Ishikawa (cell line): ENCODE measurements at regions not wholly inside any gene's neighbourhood (a gene's known extent, or its start where the extent isn't known, plus 50 kb on each side); places are given as distances from the start of the nearest gene placed in this dataset.

Experiments used
- CEBPB ChIP-seq: IDR thresholded peaks from 2 replicates; pipeline ENCODE4 v1.6.1; 2012
- CREB1 ChIP-seq: IDR thresholded peaks from 2 replicates; pipeline ENCODE4 v1.6.1; 2012; ENCODE audit warnings: low read depth
- EGR1 ChIP-seq: IDR thresholded peaks from 2 replicates; pipeline ENCODE4 v1.6.1; 2012
- EP300 ChIP-seq: IDR thresholded peaks from 2 replicates; pipeline ENCODE4 v1.6.1; 2012; ENCODE audit warnings: borderline replicate concordance
- FOXM1 ChIP-seq: IDR thresholded peaks from 2 replicates; pipeline ENCODE4 v1.6.1; 2012; ENCODE audit warnings: low read depth, borderline replicate concordance
- NFIC ChIP-seq: IDR thresholded peaks from 2 replicates; pipeline ENCODE4 v1.6.1; 2012
- RAD21 ChIP-seq: IDR thresholded peaks from 2 replicates; pipeline ENCODE4 v1.6.1; 2012; ENCODE audit warnings: low read depth
- TAF1 ChIP-seq: IDR thresholded peaks from 2 replicates; pipeline ENCODE4 v1.6.1; 2012; ENCODE audit warnings: low read depth, mild to moderate bottlenecking
- TCF12 ChIP-seq: IDR thresholded peaks from 2 replicates; pipeline ENCODE4 v1.6.1; 2012; ENCODE audit warnings: low read depth
- TEAD4 ChIP-seq: IDR thresholded peaks from 2 replicates; pipeline ENCODE4 v1.6.1; 2012
- USF1 ChIP-seq: IDR thresholded peaks from 2 replicates; pipeline ENCODE4 v1.6.1; 2012
- YY1 ChIP-seq: IDR thresholded peaks from 2 replicates; pipeline ENCODE4 v1.6.1; 2012; ENCODE audit warnings: low read depth
- ZBTB7A ChIP-seq: IDR thresholded peaks from 2 replicates; pipeline ENCODE4 v1.6.1; 2012; ENCODE audit warnings: low read depth
- TF ChIP-seq, protein P1 (sequence below): IDR thresholded peaks from 2 replicates; pipeline ENCODE4 v1.6.1; 2012; ENCODE audit warnings: low read depth, mild to moderate bottlenecking
- TF ChIP-seq, protein P2 (sequence below): IDR thresholded peaks from 2 replicates; pipeline ENCODE4 v1.6.1; 2012

DNA sequence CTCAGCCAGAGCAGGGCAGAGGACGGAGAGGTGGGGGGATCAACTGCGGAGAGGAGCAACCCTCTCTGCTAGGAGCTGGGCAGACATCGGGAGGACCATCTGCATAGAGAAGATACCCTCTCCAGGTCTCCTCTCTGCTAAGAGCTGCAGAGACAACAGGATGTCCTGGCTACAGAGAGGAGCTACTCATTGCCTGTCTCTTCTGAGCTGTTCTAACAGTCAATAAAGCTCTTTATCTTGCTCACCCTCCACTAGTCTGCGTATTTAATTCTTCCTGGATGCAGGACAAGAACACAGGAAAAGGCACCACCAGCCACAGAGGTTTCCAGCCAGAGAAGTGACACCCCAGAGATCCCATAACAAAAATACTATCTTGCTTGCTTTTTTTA, 871.1 kb upstream of the GJE1 start:
- no peak for TF ChIP-seq RAD21
- no peak for TF ChIP-seq YY1
- no peak for TF ChIP-seq ZBTB7A
- TF ChIP-seq, protein P1, sequence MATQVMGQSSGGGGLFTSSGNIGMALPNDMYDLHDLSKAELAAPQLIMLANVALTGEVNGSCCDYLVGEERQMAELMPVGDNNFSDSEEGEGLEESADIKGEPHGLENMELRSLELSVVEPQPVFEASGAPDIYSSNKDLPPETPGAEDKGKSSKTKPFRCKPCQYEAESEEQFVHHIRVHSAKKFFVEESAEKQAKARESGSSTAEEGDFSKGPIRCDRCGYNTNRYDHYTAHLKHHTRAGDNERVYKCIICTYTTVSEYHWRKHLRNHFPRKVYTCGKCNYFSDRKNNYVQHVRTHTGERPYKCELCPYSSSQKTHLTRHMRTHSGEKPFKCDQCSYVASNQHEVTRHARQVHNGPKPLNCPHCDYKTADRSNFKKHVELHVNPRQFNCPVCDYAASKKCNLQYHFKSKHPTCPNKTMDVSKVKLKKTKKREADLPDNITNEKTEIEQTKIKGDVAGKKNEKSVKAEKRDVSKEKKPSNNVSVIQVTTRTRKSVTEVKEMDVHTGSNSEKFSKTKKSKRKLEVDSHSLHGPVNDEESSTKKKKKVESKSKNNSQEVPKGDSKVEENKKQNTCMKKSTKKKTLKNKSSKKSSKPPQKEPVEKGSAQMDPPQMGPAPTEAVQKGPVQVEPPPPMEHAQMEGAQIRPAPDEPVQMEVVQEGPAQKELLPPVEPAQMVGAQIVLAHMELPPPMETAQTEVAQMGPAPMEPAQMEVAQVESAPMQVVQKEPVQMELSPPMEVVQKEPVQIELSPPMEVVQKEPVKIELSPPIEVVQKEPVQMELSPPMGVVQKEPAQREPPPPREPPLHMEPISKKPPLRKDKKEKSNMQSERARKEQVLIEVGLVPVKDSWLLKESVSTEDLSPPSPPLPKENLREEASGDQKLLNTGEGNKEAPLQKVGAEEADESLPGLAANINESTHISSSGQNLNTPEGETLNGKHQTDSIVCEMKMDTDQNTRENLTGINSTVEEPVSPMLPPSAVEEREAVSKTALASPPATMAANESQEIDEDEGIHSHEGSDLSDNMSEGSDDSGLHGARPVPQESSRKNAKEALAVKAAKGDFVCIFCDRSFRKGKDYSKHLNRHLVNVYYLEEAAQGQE, result no peak
- no peak for TF ChIP-seq EGR1
- TF ChIP-seq NFIC, result no peak
- TF ChIP-seq TEAD4, result no peak
- TF ChIP-seq USF1, result no peak
- no peak for TF ChIP-seq EP300
- no peak for TF ChIP-seq CREB1
- TF ChIP-seq, protein P2, sequence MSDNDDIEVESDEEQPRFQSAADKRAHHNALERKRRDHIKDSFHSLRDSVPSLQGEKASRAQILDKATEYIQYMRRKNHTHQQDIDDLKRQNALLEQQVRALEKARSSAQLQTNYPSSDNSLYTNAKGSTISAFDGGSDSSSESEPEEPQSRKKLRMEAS, result no peak
- TF ChIP-seq TAF1, result no peak
- TF ChIP-seq FOXM1, result no peak
- TF ChIP-seq TCF12, result no peak
- no peak for TF ChIP-seq CEBPB

- TF ChIP-seq, protein P2, result no peak
- no peak for TF ChIP-seq YY1
- TF ChIP-seq TEAD4, result no peak
- no peak for TF ChIP-seq USF1
- TF ChIP-seq CEBPB, result no peak
- TF ChIP-seq EGR1, result no peak
- TF ChIP-seq TCF12, result no peak
- TF ChIP-seq, protein P1, result no peak
- TF ChIP-seq TAF1, result no peak
- no peak for TF ChIP-seq ZBTB7A
- no peak for TF ChIP-seq NFIC
- no peak for TF ChIP-seq FOXM1
- no peak for TF ChIP-seq CREB1
- TF ChIP-seq EP300, result no peak
- no peak for TF ChIP-seq RAD21
Observed at GRCh38 chr6:141261016-141261671, 871.6 kb upstream of the GJE1 start.

DNA sequence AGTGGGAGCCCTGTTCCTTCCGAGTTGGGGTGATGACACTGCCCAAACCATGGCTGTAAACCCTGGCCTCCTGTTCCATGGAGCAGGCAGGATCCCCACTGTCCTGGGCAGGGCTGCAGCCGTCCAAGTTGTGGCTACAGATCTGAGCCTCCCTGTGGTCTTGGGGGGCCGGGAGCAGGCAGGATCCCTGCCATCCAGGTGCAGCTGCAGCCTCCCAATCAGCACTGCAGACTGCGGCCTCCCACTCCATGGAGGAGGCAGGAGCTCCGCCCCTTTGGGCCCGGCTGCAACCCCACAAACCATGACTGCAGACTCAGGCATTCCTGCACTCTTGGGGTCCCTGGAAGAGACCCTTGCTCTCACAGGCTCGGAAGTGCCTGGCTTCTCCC, 872.1 kb upstream of the GJE1 start:
- TF ChIP-seq CREB1 (no peak), TCF12 (no peak), RAD21 (no peak), EGR1 (no peak), NFIC (no peak), EP300 (no peak), YY1 (no peak), FOXM1 (no peak), CEBPB (no peak)
- TF ChIP-seq, protein P2, result no peak

DNA sequence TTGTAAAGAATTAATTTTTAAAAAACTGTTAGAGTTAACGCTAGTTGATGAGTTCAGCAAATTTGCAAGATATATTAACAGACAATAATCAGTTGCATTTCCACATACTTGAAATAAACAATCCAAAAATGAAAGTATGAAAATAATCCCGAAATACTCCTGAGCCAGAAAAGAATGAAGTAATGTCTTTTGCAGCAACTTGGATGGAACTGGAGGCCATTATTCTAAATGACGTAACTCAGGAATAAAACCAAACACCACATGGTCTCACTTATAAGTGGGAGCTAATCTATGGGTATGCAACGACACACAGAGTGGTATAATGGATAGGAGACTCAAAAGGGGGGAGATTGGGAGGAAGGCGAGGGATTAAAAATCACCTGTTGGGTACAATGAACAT, 872.9 kb upstream of the GJE1 start:
- no peak for TF ChIP-seq EP300
- TF ChIP-seq, protein P2, result no peak
- no peak for TF ChIP-seq NFIC
- TF ChIP-seq TAF1, result no peak
- TF ChIP-seq USF1, result no peak
- TF ChIP-seq, protein P1, result no peak
- TF ChIP-seq FOXM1, result no peak
- TF ChIP-seq RAD21, result no peak
